HL-60 (cell line): ENCODE measurements at regions not wholly inside any gene's neighbourhood (a gene's known extent, or its start where the extent isn't known, plus 50 kb on each side); places are given as distances from the start of the nearest gene placed in this dataset.

ENCODE experiments used
- GABPA ChIP-seq: IDR thresholded peaks from 2 replicates; pipeline ENCODE4 v1.6.1; 2012; ENCODE audit warnings: low read depth
- TF ChIP-seq, protein P1 (sequence below): IDR thresholded peaks from 2 replicates; pipeline ENCODE4 v1.6.1; 2012; ENCODE audit warnings: low read depth; ENCODE audit not compliant: insufficient replicate concordance
- TF ChIP-seq, protein P2 (sequence below): IDR thresholded peaks from one replicate; pipeline ENCODE4 v1.5.1; 2011; ENCODE audit warnings: low read length, control low read depth, inconsistent platforms; ENCODE audit not compliant: insufficient read depth

DNA sequence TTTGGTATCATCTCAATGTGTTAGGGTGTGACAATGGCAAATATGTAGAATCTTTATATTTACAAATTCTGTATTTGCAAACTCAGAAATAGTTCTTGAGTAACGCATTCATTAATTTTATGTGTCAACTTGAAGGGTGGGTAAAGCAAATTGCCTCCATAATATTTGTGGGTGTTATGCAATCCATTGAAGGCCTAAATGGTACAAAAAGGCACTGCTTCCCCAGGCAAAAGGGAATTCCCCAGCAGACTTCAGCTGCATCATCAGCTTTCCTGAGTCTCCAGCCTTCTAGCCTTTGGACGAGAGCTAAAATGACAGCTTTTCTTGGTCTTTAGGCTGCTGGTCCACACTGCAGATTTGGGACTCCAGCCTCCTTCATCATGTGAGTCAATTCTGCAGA lies 292.2 kb upstream of the PCDH7 start:
- TF ChIP-seq, protein P1, sequence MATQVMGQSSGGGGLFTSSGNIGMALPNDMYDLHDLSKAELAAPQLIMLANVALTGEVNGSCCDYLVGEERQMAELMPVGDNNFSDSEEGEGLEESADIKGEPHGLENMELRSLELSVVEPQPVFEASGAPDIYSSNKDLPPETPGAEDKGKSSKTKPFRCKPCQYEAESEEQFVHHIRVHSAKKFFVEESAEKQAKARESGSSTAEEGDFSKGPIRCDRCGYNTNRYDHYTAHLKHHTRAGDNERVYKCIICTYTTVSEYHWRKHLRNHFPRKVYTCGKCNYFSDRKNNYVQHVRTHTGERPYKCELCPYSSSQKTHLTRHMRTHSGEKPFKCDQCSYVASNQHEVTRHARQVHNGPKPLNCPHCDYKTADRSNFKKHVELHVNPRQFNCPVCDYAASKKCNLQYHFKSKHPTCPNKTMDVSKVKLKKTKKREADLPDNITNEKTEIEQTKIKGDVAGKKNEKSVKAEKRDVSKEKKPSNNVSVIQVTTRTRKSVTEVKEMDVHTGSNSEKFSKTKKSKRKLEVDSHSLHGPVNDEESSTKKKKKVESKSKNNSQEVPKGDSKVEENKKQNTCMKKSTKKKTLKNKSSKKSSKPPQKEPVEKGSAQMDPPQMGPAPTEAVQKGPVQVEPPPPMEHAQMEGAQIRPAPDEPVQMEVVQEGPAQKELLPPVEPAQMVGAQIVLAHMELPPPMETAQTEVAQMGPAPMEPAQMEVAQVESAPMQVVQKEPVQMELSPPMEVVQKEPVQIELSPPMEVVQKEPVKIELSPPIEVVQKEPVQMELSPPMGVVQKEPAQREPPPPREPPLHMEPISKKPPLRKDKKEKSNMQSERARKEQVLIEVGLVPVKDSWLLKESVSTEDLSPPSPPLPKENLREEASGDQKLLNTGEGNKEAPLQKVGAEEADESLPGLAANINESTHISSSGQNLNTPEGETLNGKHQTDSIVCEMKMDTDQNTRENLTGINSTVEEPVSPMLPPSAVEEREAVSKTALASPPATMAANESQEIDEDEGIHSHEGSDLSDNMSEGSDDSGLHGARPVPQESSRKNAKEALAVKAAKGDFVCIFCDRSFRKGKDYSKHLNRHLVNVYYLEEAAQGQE = no peak
- TF ChIP-seq, protein P2, sequence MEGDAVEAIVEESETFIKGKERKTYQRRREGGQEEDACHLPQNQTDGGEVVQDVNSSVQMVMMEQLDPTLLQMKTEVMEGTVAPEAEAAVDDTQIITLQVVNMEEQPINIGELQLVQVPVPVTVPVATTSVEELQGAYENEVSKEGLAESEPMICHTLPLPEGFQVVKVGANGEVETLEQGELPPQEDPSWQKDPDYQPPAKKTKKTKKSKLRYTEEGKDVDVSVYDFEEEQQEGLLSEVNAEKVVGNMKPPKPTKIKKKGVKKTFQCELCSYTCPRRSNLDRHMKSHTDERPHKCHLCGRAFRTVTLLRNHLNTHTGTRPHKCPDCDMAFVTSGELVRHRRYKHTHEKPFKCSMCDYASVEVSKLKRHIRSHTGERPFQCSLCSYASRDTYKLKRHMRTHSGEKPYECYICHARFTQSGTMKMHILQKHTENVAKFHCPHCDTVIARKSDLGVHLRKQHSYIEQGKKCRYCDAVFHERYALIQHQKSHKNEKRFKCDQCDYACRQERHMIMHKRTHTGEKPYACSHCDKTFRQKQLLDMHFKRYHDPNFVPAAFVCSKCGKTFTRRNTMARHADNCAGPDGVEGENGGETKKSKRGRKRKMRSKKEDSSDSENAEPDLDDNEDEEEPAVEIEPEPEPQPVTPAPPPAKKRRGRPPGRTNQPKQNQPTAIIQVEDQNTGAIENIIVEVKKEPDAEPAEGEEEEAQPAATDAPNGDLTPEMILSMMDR = no peak
- no peak for TF ChIP-seq GABPA
